ENCODE measurements at regions not wholly inside any gene's neighbourhood (a gene's known extent, or its start where the extent isn't known, plus 50 kb on each side); places are given as distances from the start of the nearest gene placed in this dataset.

DNA sequence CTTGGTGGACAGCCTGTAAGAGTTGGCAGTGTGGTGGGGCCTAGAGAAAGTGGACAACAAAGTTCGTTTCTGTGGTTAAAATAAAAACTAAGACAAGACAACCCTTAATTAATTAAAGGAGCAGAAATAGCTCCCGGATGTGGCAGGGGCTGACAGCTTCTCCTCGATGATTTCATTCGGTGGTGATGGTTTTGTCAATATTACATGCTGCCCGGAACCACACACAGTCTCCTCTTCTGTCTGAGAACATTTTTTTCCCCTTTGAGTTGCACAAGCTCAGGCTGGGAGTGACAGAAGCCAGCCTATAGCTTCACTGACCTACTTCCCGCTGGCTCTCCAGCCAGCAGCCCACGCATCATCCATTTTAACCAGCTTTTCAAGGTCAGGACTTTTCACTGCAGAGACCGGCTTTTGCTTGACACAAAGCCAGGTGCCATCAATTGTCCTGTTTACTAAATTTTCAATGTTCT, 378.8 kb downstream of the SLC4A3 start:
- no peak for DNase-seq
- POLR2A ChIA-PET, result no interaction called here
- no peak overlapping the region for H3K4me3 Mint-ChIP-seq
- ATAC-seq (ENCODE audit: low read depth), result no peak
- H3K4me1 Mint-ChIP-seq, result no peaks in the 10 kb centered on the region
- H3K27ac Mint-ChIP-seq, result no peak overlapping the region
- H3K36me3 Mint-ChIP-seq, result no peaks in the 10 kb centered on the region
- no peaks in the 10 kb centered on the region for H3K27me3 Mint-ChIP-seq
- H3K9me3 Mint-ChIP-seq, result no peaks in the 10 kb centered on the region

DNA sequence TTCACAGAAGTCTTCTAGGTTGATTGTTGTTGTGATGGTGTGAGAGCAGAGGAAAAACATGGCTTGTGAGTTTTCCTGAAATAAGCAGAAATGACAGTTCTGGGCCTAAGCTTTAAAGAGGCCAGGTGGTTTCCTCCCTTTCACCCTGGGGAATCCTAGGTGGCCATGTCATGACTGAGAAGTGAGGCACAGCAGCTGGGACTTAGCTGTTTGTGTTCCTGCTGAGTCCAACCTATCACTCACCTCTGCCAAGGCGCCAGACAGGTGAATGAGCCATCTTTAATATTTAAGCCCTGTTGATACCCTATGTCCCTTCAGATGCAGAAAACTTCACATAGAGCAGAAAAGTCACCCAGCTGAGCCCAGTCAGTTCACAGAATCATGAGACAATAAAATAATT, 384.4 kb downstream of the SLC4A3 start:
- no peak overlapping the region for H3K4me3 Mint-ChIP-seq
- H3K9me3 Mint-ChIP-seq, result no peaks in the 10 kb centered on the region
- no peak for DNase-seq
- no peaks in the 10 kb centered on the region for H3K36me3 Mint-ChIP-seq
- no peak overlapping the region for H3K27ac Mint-ChIP-seq
- H3K4me1 Mint-ChIP-seq, result no peaks in the 10 kb centered on the region
- peaks cover 5% of the 10 kb centered on the region for H3K27me3 Mint-ChIP-seq
- ATAC-seq (ENCODE audit: low read depth), result no peak
- POLR2A ChIA-PET, result no interaction called here

DNA sequence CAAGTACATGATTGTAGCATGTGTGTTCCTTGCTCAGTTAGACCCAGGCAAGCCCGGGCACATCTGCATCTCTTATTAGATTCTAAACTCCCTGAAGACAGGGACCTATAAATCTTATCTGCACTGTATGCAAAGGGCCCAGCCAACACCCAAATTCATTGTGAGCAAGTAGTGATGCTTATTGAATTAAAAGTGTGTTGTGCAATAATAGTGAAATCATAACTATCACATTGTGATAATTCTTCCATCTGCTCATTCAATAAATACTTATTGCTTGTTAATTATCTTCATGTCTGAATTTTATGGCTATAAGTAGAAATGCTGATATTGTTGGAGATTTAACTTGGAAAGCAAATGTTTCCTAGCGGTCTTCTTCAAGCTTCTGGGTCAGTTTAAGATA, 387.5 kb downstream of the SLC4A3 start:
- no peak for ATAC-seq (ENCODE audit: low read depth)
- POLR2A ChIA-PET, result no interaction called here
- H3K9me3 Mint-ChIP-seq, result no peaks in the 10 kb centered on the region

DNA sequence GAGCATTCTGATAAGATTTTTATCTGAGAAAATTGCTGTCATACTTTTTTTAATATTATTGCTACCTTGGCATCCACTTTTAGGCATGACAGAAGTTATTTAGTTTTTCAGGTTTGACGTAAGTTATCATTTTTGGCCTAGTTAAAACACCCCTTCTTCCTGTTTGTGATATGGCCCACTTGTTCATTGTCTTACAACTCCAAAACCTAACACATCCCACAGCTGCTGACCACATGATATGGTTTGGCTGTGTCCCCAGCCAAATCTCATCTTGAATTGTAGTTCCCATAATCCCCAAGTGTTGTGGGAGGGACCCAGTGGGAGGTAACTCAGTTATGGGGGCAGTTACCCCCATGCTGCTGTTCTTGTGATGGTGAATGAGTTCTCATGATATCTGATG, 388.1 kb downstream of the SLC4A3 start:
- Mint-ChIP-seq H3K4me3 (no peak overlapping the region), H3K36me3 (no peaks in the 10 kb centered on the region), H3K27ac (no peak overlapping the region), H3K27me3 (peaks cover 5% of the 10 kb centered on the region), H3K4me1 (no peaks in the 10 kb centered on the region), H3K9me3 (no peaks in the 10 kb centered on the region)
- ATAC-seq (ENCODE audit: low read depth) (no peak), DNase-seq (no peak)
- POLR2A ChIA-PET, result no interaction called here

More for the DNA sequence above, 387.5 kb downstream of the SLC4A3 start:
- Mint-ChIP-seq H3K36me3 (no peaks in the 10 kb centered on the region), H3K27ac (no peak overlapping the region), H3K4me3 (no peak overlapping the region), H3K4me1 (no peaks in the 10 kb centered on the region), H3K27me3 (peaks cover 5% of the 10 kb centered on the region)
- DNase-seq, result no peak

DNA sequence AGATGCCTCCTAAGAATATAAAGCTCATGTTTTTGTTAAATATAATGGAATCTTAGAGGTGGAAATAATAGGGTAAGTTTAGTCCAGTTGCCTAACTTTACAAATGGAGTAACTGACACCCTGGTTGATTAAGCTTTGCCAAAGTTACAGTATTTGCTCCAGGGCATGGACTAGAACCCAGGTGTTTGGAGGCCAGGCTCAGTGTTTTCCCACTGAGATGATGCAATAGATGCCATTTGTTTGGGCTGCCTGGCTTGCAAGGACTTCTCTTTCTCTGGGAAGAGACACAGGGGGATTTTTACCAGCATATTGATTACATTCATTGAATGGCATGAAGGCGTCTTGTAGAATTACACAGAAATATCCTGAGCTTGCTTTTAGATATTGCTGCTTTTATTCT, 397.8 kb downstream of the SLC4A3 start:
- Mint-ChIP-seq H3K36me3 (no peaks in the 10 kb centered on the region), H3K27ac (no peak overlapping the region), H3K27me3 (no peaks in the 10 kb centered on the region), H3K4me3 (no peak overlapping the region), H3K9me3 (no peaks in the 10 kb centered on the region), H3K4me1 (no peaks in the 10 kb centered on the region)
- POLR2A ChIA-PET, result no interaction called here
- ATAC-seq (ENCODE audit: low read depth) (no peak), DNase-seq (no peak)

DNA sequence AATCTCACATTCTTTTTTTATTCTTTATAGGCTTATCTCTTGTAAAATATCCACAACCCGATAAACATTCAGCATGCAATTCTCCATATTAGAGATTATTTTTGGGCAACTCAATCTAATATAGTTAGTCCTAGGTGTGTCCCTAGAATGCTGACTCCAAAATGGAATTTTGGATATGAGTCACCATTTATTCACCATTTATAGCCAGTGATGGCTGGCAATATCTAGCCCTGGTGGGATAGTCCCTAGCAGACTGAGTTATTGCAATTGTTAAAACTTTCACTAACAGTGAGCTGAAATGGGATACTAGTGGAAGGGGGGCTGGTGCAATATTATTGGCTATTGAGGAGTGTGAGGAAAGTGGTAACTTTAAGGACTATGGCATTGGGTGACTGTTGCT, 401.6 kb downstream of the SLC4A3 start:
- Mint-ChIP-seq H3K4me3 (no peak overlapping the region), H3K4me1 (no peaks in the 10 kb centered on the region), H3K27ac (no peak overlapping the region), H3K36me3 (no peaks in the 10 kb centered on the region), H3K27me3 (no peaks in the 10 kb centered on the region), H3K9me3 (no peaks in the 10 kb centered on the region)
- no peak for DNase-seq
- ATAC-seq (ENCODE audit: low read depth), result no peak
- POLR2A ChIA-PET, result no interaction called here

DNA sequence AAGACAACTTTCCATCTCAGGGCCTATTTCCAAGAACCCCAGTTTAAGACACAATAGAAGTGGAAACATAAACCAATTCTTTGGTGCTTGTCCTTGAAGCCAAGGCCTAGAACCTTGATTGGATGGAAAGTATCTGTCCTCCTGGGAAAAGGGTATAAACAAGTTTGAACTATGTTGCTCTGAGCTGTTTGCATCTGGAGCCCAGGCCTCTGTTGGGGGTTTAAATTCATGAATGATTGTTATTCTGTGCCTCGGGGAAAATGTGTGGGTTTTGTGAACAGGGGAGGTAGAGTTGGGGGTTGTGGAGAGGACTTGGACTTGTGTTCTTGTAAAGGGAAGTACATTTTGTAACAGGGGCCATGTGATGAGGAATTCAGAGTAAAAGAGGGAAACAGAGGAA, 406.1 kb downstream of the SLC4A3 start:
- Mint-ChIP-seq H3K4me1 (no peaks in the 10 kb centered on the region), H3K27me3 (no peaks in the 10 kb centered on the region), H3K27ac (no peak overlapping the region), H3K4me3 (no peak overlapping the region), H3K9me3 (no peaks in the 10 kb centered on the region), H3K36me3 (no peaks in the 10 kb centered on the region)
- DNase-seq, result no peak
- ATAC-seq (ENCODE audit: low read depth), result no peak
- POLR2A ChIA-PET, result no interaction called here

DNA sequence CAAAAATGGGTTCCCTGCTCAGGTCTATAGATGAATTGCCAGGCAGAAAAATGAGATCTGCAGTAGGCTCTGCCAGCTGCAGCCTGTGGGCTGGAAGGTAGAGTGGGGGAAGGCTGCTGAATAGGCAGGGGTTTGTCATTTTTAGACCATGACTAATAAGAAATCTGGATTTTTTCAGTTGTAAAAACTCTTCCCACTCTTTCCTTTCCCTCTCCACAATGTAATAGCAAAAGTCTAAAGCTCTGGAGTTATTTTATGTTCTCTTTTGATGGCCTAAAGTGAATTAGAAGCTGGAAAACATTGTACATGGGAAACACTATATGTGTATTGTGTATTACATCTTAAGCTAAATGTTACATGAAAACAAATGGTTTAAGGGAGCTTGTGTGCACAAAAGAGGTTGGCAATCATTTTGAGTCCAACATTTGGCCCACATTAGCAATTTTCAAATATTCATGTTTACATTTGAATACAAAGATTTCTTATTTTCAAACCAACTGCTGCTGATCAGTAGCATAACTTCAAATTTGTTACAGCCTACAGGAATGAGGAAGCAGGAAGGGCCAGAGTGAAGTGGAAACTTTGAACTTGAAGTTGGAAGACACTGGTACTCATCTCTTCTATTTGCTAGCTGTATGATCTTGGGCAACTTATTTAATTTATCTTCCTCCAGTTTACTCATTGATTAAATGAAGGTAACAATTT, 407.1 kb downstream of the SLC4A3 start:
- POLR2A ChIA-PET, result no interaction called here
- no peaks in the 10 kb centered on the region for H3K4me1 Mint-ChIP-seq
- no peak overlapping the region for H3K27ac Mint-ChIP-seq
- no peaks in the 10 kb centered on the region for H3K27me3 Mint-ChIP-seq
- ATAC-seq (ENCODE audit: low read depth) (no peak), DNase-seq (no peak)
- no peaks in the 10 kb centered on the region for H3K36me3 Mint-ChIP-seq
- no peaks in the 10 kb centered on the region for H3K9me3 Mint-ChIP-seq
- H3K4me3 Mint-ChIP-seq, result no peak overlapping the region

DNA sequence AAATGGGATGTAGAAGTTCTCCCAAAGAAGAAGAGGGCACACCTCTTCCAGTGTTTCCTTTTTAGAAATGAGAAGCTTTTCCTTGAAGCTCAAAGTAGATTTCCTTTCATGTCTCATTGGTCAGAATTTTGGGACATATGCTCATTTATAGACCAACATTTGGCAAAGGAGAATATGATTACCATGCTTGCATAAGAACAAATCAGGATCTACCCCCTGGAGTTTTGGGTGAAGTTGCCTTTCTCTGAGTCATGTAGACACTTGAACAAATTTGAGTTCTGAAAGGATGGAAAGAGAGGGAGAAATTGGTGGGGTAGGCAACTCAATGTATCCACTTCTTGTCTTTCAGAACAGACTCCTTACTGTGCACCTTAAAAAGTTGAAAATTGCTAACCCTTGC, 409.0 kb downstream of the SLC4A3 start:
- H3K36me3 Mint-ChIP-seq, result no peaks in the 10 kb centered on the region
- H3K9me3 Mint-ChIP-seq, result no peaks in the 10 kb centered on the region
- ATAC-seq (ENCODE audit: low read depth) (no peak), DNase-seq (no peak)
- no peak overlapping the region for H3K27ac Mint-ChIP-seq
- no peaks in the 10 kb centered on the region for H3K4me1 Mint-ChIP-seq
- H3K4me3 Mint-ChIP-seq, result no peak overlapping the region
- H3K27me3 Mint-ChIP-seq, result no peaks in the 10 kb centered on the region
- POLR2A ChIA-PET, result no interaction called here

DNA sequence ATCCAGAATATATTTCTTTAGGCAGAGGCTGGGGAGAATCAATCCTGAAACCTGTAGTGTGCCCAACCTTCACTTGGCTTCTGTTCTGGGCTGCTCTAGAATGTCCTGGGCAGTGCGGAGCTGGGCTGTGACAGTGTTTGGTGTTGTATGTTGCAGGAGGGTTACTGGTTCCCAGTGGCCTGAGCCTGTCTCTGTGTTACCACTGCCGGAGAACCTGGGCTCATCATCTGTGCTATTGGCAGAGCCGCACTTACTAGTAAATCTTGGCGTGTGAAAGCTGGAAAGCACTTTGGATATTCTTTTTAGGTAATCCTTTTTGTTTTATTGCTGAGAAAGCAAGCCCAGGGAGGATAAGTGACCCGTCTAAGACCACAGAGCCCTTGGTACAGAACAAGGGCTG, 412.9 kb downstream of the SLC4A3 start:
- H3K27ac Mint-ChIP-seq, result no peak overlapping the region
- DNase-seq (no peak), ATAC-seq (ENCODE audit: low read depth) (no peak)
- POLR2A ChIA-PET, result no interaction called here
- no peak overlapping the region for H3K4me3 Mint-ChIP-seq
- no peaks in the 10 kb centered on the region for H3K36me3 Mint-ChIP-seq
- H3K9me3 Mint-ChIP-seq, result no peaks in the 10 kb centered on the region
- no peaks in the 10 kb centered on the region for H3K27me3 Mint-ChIP-seq
- H3K4me1 Mint-ChIP-seq, result no peaks in the 10 kb centered on the region

DNA sequence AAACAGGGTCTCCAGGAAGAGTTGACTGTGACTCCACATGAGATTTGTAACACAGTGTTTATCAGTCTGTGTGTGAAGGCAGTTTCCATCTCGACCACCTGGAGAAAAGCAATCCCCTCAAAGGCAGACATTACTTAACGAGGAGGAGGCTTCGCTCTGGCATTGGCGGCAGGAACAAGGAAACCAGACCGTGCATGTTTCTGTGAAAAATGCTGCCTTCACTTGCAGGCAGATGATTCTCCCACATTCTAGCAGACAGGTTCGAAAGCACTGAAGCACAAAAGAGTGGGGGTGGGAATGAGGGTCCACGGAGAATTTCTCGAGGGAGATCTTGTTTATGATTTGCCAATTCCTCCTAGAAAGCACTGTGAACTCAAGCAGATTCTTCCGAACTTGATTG, 414.0 kb downstream of the SLC4A3 start:
- DNase-seq (no peak), ATAC-seq (ENCODE audit: low read depth) (no peak)
- no peak overlapping the region for H3K4me3 Mint-ChIP-seq

DNA sequence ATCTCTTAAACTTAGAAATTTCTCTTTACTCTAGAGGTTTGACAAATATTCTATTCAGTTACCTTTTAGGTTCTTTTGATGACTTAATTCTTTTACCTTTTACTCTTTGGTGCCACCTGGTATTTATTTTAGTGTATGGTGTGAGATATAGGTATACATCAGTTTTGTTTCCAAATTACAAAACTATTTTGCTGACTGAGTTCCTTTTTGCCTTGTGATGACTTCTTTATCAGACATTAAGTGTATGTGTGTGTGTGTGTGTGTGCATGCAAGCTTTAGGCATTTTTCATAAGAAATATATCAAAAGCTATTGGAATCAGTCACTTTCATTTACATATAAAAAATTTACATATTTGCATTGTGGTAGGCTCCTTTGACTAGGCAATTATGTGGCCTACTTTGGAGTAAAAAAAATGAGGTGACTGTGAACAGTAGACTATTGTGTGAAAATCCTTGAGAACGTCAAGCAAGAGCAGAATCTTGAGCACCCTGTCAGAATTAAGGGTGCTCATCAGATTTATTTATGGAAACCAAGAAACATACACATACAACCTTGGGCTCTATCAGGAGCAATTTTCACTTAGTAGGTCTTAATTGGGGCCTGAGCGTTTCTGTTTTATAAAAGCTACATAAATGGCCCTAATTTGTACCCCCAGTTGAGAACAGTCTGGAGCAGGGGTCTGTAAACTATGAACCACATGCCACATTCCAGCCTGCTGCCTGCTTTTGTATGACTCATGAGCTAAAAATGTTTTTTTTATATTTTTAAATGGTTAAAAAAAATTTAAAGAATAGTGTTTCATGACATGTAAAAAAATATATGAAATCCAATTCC, 415.9 kb downstream of the SLC4A3 start:
- H3K9me3 Mint-ChIP-seq, result no peaks in the 10 kb centered on the region
- H3K36me3 Mint-ChIP-seq, result no peaks in the 10 kb centered on the region
- no peak overlapping the region for H3K4me3 Mint-ChIP-seq
- ATAC-seq (ENCODE audit: low read depth) (no peak), DNase-seq (no peak)
- POLR2A ChIA-PET, result no interaction called here
- no peak overlapping the region for H3K27ac Mint-ChIP-seq
- H3K4me1 Mint-ChIP-seq, result no peaks in the 10 kb centered on the region
- no peaks in the 10 kb centered on the region for H3K27me3 Mint-ChIP-seq

More for the DNA sequence above, 414.0 kb downstream of the SLC4A3 start:
- no peaks in the 10 kb centered on the region for H3K27me3 Mint-ChIP-seq
- H3K27ac Mint-ChIP-seq, result no peak overlapping the region
- H3K36me3 Mint-ChIP-seq, result no peaks in the 10 kb centered on the region
- H3K9me3 Mint-ChIP-seq, result no peaks in the 10 kb centered on the region
- POLR2A ChIA-PET, result no interaction called here
- H3K4me1 Mint-ChIP-seq, result no peaks in the 10 kb centered on the region

DNA sequence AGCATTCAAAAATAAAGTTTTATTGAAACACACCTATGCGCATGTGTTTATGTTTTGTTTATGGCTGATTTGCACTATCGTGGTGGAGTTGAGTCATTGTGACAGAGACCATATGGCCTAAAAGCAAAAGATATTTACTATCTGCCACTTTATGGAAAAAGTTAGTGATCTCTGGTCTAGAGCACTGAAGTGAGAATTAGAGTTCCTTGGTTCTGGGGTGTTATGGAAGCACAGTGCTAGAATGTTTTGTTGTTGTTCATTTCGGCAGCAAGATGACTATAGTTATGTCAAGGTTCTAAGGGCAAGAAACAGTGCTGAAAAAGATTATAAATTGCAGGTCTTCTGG, 416.5 kb downstream of the SLC4A3 start:
- Mint-ChIP-seq H3K9me3 (no peaks in the 10 kb centered on the region), H3K4me3 (no peak overlapping the region), H3K36me3 (no peaks in the 10 kb centered on the region), H3K4me1 (no peaks in the 10 kb centered on the region), H3K27me3 (no peaks in the 10 kb centered on the region), H3K27ac (no peak overlapping the region)
- ATAC-seq (ENCODE audit: low read depth) (no peak), DNase-seq (no peak)
- POLR2A ChIA-PET, result no interaction called here

DNA sequence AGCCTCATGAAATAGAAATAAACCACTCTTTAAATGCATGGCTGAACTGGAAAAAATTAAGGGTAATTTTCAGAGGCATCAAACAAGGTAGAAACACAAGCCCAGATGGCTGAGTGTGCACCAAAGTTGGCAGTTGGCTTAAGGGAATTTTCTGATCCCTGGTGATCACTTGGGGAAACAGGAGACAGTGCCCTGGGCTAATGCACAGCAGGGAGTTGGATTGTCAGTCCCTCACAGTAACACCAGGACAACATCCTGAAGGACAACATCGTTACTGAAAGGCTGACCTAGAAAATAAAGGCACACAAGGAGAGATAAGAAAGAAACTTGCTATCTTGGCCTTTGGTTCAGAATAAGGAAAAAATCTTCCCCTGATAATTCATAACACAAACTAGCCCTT, 417.0 kb downstream of the SLC4A3 start:
- H3K4me1 Mint-ChIP-seq, result no peaks in the 10 kb centered on the region
- no peaks in the 10 kb centered on the region for H3K27me3 Mint-ChIP-seq
- H3K9me3 Mint-ChIP-seq, result no peaks in the 10 kb centered on the region
- no peak overlapping the region for H3K27ac Mint-ChIP-seq
- no peaks in the 10 kb centered on the region for H3K36me3 Mint-ChIP-seq
- POLR2A ChIA-PET, result no interaction called here
- DNase-seq (no peak), ATAC-seq (ENCODE audit: low read depth) (no peak)
- no peak overlapping the region for H3K4me3 Mint-ChIP-seq
